ENCODE measurements at regions not wholly inside any gene's neighbourhood (a gene's known extent, or its start where the extent isn't known, plus 50 kb on each side); places are given as distances from the start of the nearest gene placed in this dataset.

- DNase-seq (ENCODE audit: low read depth, low spot score): no peak
- in situ Hi-C loops (cut with HindIII; ENCODE audit: low pct_unique_long_range_greater_than_20kb, low sequenced_read_pairs): no loop called here
Measured at GRCh38 chr22:48347311-48347710, 1480.4 kb downstream of the BRD1 start.

GRCh38 chr22:48346911-48347310, 1480.8 kb downstream of the BRD1 start:
- DNase-seq (ENCODE audit: low read depth, low spot score): no peak
- in situ Hi-C loops (cut with HindIII; ENCODE audit: low pct_unique_long_range_greater_than_20kb, low sequenced_read_pairs): no loop called here

- in situ Hi-C loops (cut with HindIII; ENCODE audit: low pct_unique_long_range_greater_than_20kb, low sequenced_read_pairs): no loop called here
- no peak for DNase-seq (ENCODE audit: low read depth, low spot score)
Measured at GRCh38 chr22:48346311-48346710, 1481.4 kb downstream of the BRD1 start.

GRCh38 chr22:48345631-48346030, 1482.0 kb downstream of the BRD1 start:
- in situ Hi-C loops (cut with HindIII; ENCODE audit: low pct_unique_long_range_greater_than_20kb, low sequenced_read_pairs): no loop called here
- no peak for DNase-seq (ENCODE audit: low read depth, low spot score)

GRCh38 chr22:48343461-48343860, 1484.2 kb downstream of the BRD1 start:
- in situ Hi-C loops (cut with HindIII; ENCODE audit: low pct_unique_long_range_greater_than_20kb, low sequenced_read_pairs): no loop called here
- no peak for DNase-seq (ENCODE audit: low read depth, low spot score)

GRCh38 chr22:48342732-48343131, 1484.9 kb downstream of the BRD1 start:
- in situ Hi-C loops (cut with HindIII; ENCODE audit: low pct_unique_long_range_greater_than_20kb, low sequenced_read_pairs): no loop called here
- no peak for DNase-seq (ENCODE audit: low read depth, low spot score)

- no peak for DNase-seq (ENCODE audit: low read depth, low spot score)
- in situ Hi-C loops (cut with HindIII; ENCODE audit: low pct_unique_long_range_greater_than_20kb, low sequenced_read_pairs): no loop called here
Measured at GRCh38 chr22:48342016-48342415, 1485.7 kb downstream of the BRD1 start.

GRCh38 chr22:48340727-48341709, 1486.7 kb downstream of the BRD1 start:
- in situ Hi-C loops (cut with HindIII; ENCODE audit: low pct_unique_long_range_greater_than_20kb, low sequenced_read_pairs): no loop called here
- no peak for DNase-seq (ENCODE audit: low read depth, low spot score)

- in situ Hi-C loops (cut with HindIII; ENCODE audit: low pct_unique_long_range_greater_than_20kb, low sequenced_read_pairs): no loop called here
Measured at GRCh38 chr22:48340191-48340590, 1487.5 kb downstream of the BRD1 start.

GRCh38 chr22:48338793-48339705, 1488.6 kb downstream of the BRD1 start:
- DNase-seq (ENCODE audit: low read depth, low spot score): no peak
- in situ Hi-C loops (cut with HindIII; ENCODE audit: low pct_unique_long_range_greater_than_20kb, low sequenced_read_pairs): no loop called here

More at GRCh38 chr22:48340191-48340590, 1487.5 kb downstream of the BRD1 start:
- no peak for DNase-seq (ENCODE audit: low read depth, low spot score)

GRCh38 chr22:48337957-48338792, 1489.5 kb downstream of the BRD1 start:
- no peak for DNase-seq (ENCODE audit: low read depth, low spot score)
- in situ Hi-C loops (cut with HindIII; ENCODE audit: low pct_unique_long_range_greater_than_20kb, low sequenced_read_pairs): no loop called here

GRCh38 chr22:48336339-48337060, 1491.2 kb downstream of the BRD1 start:
- in situ Hi-C loops (cut with HindIII; ENCODE audit: low pct_unique_long_range_greater_than_20kb, low sequenced_read_pairs): no loop called here
- no peak for DNase-seq (ENCODE audit: low read depth, low spot score)

GRCh38 chr22:48335442-48336139, 1492.1 kb downstream of the BRD1 start:
- in situ Hi-C loops (cut with HindIII; ENCODE audit: low pct_unique_long_range_greater_than_20kb, low sequenced_read_pairs): no loop called here
- DNase-seq (ENCODE audit: low read depth, low spot score): no peak

GRCh38 chr22:48334971-48335370, 1492.7 kb downstream of the BRD1 start:
- no peak for DNase-seq (ENCODE audit: low read depth, low spot score)
- in situ Hi-C loops (cut with HindIII; ENCODE audit: low pct_unique_long_range_greater_than_20kb, low sequenced_read_pairs): no loop called here

GRCh38 chr22:48333816-48334735, 1493.6 kb downstream of the BRD1 start:
- in situ Hi-C loops (cut with HindIII; ENCODE audit: low pct_unique_long_range_greater_than_20kb, low sequenced_read_pairs): no loop called here
- DNase-seq (ENCODE audit: low read depth, low spot score): no peak

All from SK-MEL-5 (cell line).